Gastrocnemius medialis (tissue), 4 donors: ENCODE measurements at regions not wholly inside any gene's neighbourhood (a gene's known extent, or its start where the extent isn't known, plus 50 kb on each side); places are given as distances from the start of the nearest gene placed in this dataset.

Experiments used
- ATAC-seq, 2 donors: fragments of 150-250 bp; one replicate each; pipeline ENCODE4 v1.9.1; 2016
- DNase-seq, 2 donors: peaks; one replicate each; pipeline ENCODE4 v3.0.0-alpha.2; 2019
- H3K27ac ChIP-seq, 4 donors: fragments of 200-600 bp; sonication (generic); 1 replicate in 1 of 4; 2 replicates in 3 of 4; pipeline ENCODE4 v1.5.1; 2016 to 2018; ENCODE audit warnings: mild to moderate bottlenecking in 2 of 4, moderate library complexity in 1 of 4
- H3K27me3 ChIP-seq, 3 donors: fragments of 200-600 bp; sonication (generic) in 2 of 3; 1 replicate in 1 of 3; 2 replicates in 2 of 3; pipeline versions ENCODE4 v1.5.1 to v1.6.0; 2016 to 2019; ENCODE audit warnings: mild to moderate bottlenecking in 1 of 3, moderate library complexity in 1 of 3
- H3K36me3 ChIP-seq, 2 donors: fragments of 200-600 bp; sonication (generic) in 1 of 2; one replicate each; pipeline ENCODE4 v1.5.1; 2017 to 2018
- H3K4me1 ChIP-seq, 2 donors: fragments of 200-600 bp; sonication (generic) in 1 of 2; one replicate each; pipeline ENCODE4 v1.5.1; 2016 to 2017; ENCODE audit warnings: mild to moderate bottlenecking in 2 of 2
- H3K4me3 ChIP-seq, 4 donors: fragments of 200-600 bp; sonication (generic) in 3 of 4; 1 replicate in 1 of 4; 2 replicates in 3 of 4; pipeline ENCODE4 v1.5.1; 2016 to 2019; ENCODE audit warnings: mild to moderate bottlenecking in 2 of 4
- H3K9me3 ChIP-seq, 3 donors: fragments of 200-600 bp; sonication (generic) in 2 of 3; 1 replicate in 1 of 3; 2 replicates in 2 of 3; pipeline ENCODE4 v1.5.1; 2016 to 2019
- CTCF ChIP-seq, 5 experiments: fragments of 450-650 bp in 3 of 5; fragments of 200-600 bp in 2 of 5; sonication (generic) in 2 of 5; IDR thresholded peaks in 4 of 5; conservative IDR thresholded peaks in 1 of 5; 1 replicate in 4 of 5; 2 replicates in 1 of 5; pipeline ENCODE4 v1.5.1; 2016 to 2019; ENCODE audit warnings: antibody characterized with exemption in 5 of 5, mild to moderate bottlenecking in 3 of 5, moderate library complexity in 3 of 5
- POLR2A ChIP-seq, 2 donors: fragments of 450-650 bp; IDR thresholded peaks; one replicate each; pipeline ENCODE4 v1.6.1; 2017; ENCODE audit warnings: antibody characterized with exemption in 2 of 2, mild to moderate bottlenecking in 2 of 2, moderate library complexity in 2 of 2
- in situ Hi-C, 4 donors: fragments of 200-750 bp; cut with MboI; loops; one replicate each; pipeline versions ENCODE4 v1.15.0 to v1.8.0; 2017; ENCODE audit warnings: low sequenced_read_pairs in 4 of 4
- intact Hi-C: fragments of 100-400 bp; cut with DNase I; formaldehyde crosslinking; loops from one replicate; pipeline ENCODE4 v1.15.1; 2023; ENCODE audit warnings: low total_unique reads

DNA sequence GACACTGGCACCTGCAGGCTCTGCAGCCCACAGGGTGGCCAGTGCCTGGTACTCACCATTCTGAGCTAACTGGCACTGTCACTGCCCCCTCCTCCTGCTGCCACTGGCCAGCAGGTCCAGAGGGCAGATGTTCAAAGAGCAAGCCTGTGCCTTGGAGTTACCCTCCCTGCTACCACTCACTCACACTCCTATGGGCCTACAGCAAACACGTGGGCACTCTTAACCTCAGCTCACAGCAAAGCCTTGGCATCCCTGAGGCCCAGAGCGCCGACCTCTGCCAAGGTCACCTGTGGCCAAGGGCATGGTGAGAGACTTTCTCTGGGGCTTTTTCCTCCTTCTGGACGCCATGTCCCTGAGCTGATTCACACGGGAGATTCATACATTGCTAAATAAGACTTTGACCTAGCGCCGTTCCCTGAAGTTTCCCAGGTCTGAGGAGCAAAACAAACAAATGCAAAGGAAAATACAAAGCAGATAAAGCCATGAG is 270.0 kb upstream of the PPP2R2D start:
- H3K36me3 ChIP-seq, result no peaks in the 10 kb centered on the region
- intact Hi-C loops (no loop called here), in situ Hi-C loops (no loop called here)
- H3K4me3 ChIP-seq, result no peak overlapping the region
- TF ChIP-seq POLR2A (IDR thresholded peaks at IDR 0.05) (no peak), CTCF (IDR thresholded peaks at IDR 0.05 in 4 of 5, conservative IDR thresholded peaks at IDR 0.05 in 1 of 5) (no peak)
- ATAC-seq (no peak), DNase-seq (no peak)
- no peak overlapping the region for H3K27ac ChIP-seq
- H3K9me3 ChIP-seq, result no peaks in the 10 kb centered on the region
- H3K4me1 ChIP-seq, result no peaks in the 10 kb centered on the region
- peaks cover 0 to 4% (median 0%) of the 10 kb centered on the region in 3 donors for H3K27me3 ChIP-seq

DNA sequence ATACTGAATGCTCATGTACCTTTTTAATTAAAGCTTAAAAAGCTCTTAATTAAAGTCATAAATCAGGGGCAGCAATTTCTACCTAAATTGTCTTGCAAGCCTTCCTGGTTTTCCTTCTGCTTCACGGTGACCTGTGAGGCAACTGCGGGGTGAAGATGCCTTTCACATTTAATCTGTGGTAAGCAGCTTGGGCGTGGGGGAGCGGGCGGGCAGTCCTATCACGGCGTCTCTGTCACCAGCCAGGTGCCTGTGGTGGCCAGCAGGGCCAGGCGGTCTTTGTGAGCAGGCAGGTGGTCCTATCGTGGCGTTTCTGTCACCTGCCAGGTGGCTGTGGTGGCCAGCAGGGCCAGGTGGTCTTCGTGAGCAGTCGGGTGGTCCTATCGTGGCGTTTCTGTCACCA is 269.2 kb upstream of the PPP2R2D start:
- TF ChIP-seq POLR2A (IDR thresholded peaks at IDR 0.05) (no peak), CTCF (IDR thresholded peaks at IDR 0.05 in 4 of 5, conservative IDR thresholded peaks at IDR 0.05 in 1 of 5) (no peak)
- ATAC-seq (no peak), DNase-seq (no peak)
- no peak overlapping the region for H3K4me3 ChIP-seq
- peaks cover 0 to 7% (median 0%) of the 10 kb centered on the region in 3 donors for H3K27me3 ChIP-seq
- H3K36me3 ChIP-seq, result no peaks in the 10 kb centered on the region
- H3K9me3 ChIP-seq, result no peaks in the 10 kb centered on the region
- in situ Hi-C loops (no loop called here), intact Hi-C loops (no loop called here)
- H3K4me1 ChIP-seq, result no peaks in the 10 kb centered on the region
- no peak overlapping the region for H3K27ac ChIP-seq

- Histone ChIP-seq H3K27me3 (peaks cover 0 to 10% (median under 1%) of the 10 kb centered on the region in 3 donors), H3K4me3 (no peak overlapping the region), H3K36me3 (no peaks in the 10 kb centered on the region), H3K4me1 (no peaks in the 10 kb centered on the region), H3K27ac (no peak overlapping the region), H3K9me3 (no peaks in the 10 kb centered on the region)
- no peak for TF ChIP-seq POLR2A (IDR thresholded peaks at IDR 0.05)
- no peak for TF ChIP-seq CTCF (IDR thresholded peaks at IDR 0.05 in 4 of 5, conservative IDR thresholded peaks at IDR 0.05 in 1 of 5)
- in situ Hi-C loops, result no loop called here
- intact Hi-C loops, result no loop called here
- no peak for DNase-seq
- ATAC-seq, result no peak
Measured at GRCh38 chr10:131635564-131636015, 265.2 kb upstream of the PPP2R2D start.

- H3K27ac ChIP-seq, result no peak overlapping the region
- DNase-seq, result no peak
- H3K4me3 ChIP-seq, result no peak overlapping the region
- no peaks in the 10 kb centered on the region for H3K9me3 ChIP-seq
- H3K4me1 ChIP-seq, result no peaks in the 10 kb centered on the region
- peaks cover 0 to 10% (median 3%) of the 10 kb centered on the region in 3 donors for H3K27me3 ChIP-seq
- no peaks in the 10 kb centered on the region for H3K36me3 ChIP-seq
- no peak for ATAC-seq
- in situ Hi-C loops (no loop called here), intact Hi-C loops (no loop called here)
- no peak for TF ChIP-seq POLR2A (IDR thresholded peaks at IDR 0.05)
- TF ChIP-seq CTCF (IDR thresholded peaks at IDR 0.05 in 4 of 5, conservative IDR thresholded peaks at IDR 0.05 in 1 of 5), result no peak
Measured at GRCh38 chr10:131636116-131636515, 264.7 kb upstream of the PPP2R2D start.
